Adrenal gland (tissue), 9 donors: ENCODE measurements at regions not wholly inside any gene's neighbourhood (a gene's known extent, or its start where the extent isn't known, plus 50 kb on each side); places are given as distances from the start of the nearest gene placed in this dataset.

Experiments used
- DNase-seq, 7 donors: peaks; one replicate each; pipeline ENCODE4 v3.0.0-alpha.2; 2019 to 2020
- H3K27ac ChIP-seq, 5 donors: fragments of 200-600 bp; sonication (generic) in 4 of 5; 1 replicate in 3 of 5; 2 replicates in 2 of 5; pipeline versions ENCODE4 v1.5.1 to v1.8.0; 2016 to 2020; ENCODE audit warnings: mild to moderate bottlenecking in 1 of 5
- H3K27me3 ChIP-seq: fragments of 200-600 bp; 2 replicates; pipeline ENCODE4 v1.8.0; 2021
- H3K36me3 ChIP-seq, 2 donors: fragments of 200-600 bp; replicated peaks in 1 of 2; 1 replicate in 1 of 2; 2 replicates in 1 of 2; pipeline versions ENCODE4 v1.5.1 to v1.8.0; 2018 to 2022
- H3K4me1 ChIP-seq, 2 donors: fragments of 200-600 bp; replicated peaks in 1 of 2; 1 replicate in 1 of 2; 2 replicates in 1 of 2; pipeline versions ENCODE4 v1.5.1 to v1.8.0; 2018 to 2021
- H3K4me3 ChIP-seq, 4 donors: fragments of 200-600 bp; sonication (generic) in 3 of 4; one replicate each; pipeline ENCODE4 v1.5.1; 2016 to 2018
- H3K9me3 ChIP-seq, 3 donors: fragments of 200-600 bp; sonication (generic) in 1 of 3; replicated peaks in 1 of 3; 1 replicate in 2 of 3; 2 replicates in 1 of 3; pipeline versions ENCODE4 v1.5.1 to v1.8.0; 2016 to 2021
- CTCF ChIP-seq, 6 experiments: fragments of 450-650 bp in 4 of 6; fragments of 200-600 bp in 2 of 6; sonication (generic) in 1 of 6; IDR thresholded peaks; 1 replicate in 5 of 6; 2 replicates in 1 of 6; pipeline versions ENCODE4 v1.5.1 to v1.8.0; 2016 to 2021; ENCODE audit warnings: antibody characterized with exemption in 6 of 6, mild to moderate bottlenecking in 2 of 6, moderate library complexity in 1 of 6
- POLR2A ChIP-seq, 2 donors: fragments of 450-650 bp; IDR thresholded peaks; one replicate each; pipeline ENCODE4 v1.6.1; 2017; ENCODE audit warnings: antibody characterized with exemption in 2 of 2, mild to moderate bottlenecking in 2 of 2, moderate library complexity in 1 of 2
- WGBS, 4 donors: extraction: QIAGEN DNeasy Blood & Tissue Kit in 2 of 4; methylation state at CpG; one replicate each; pipeline versions ENCODE4 v1.1.5 to v1.1.7; 2013 to 2017; 5-methylcytosine and 5-hydroxymethylcytosine counted together
- intact Hi-C, 2 donors: fragments of 100-400 bp; cut with DNase I; formaldehyde crosslinking; loops; one replicate each; pipeline versions ENCODE4 v1.14.1 to v1.15.0; 2022 to 2023
- donor health status: healthy with polysubstance abuse.
- donor health status: Bipolar disorder and iron deficiency.
- donor health status: DM: yes; HTN: yes; CAD: no.
- donor health status: DM: no; HTN: no; CAD: no.
- donor health status: DM: no; HTN: no; CAD: no.

GRCh38 chr18:67269206-67269605 is 247.3 kb downstream of the DSEL start:
- DNase-seq = no peak
- no peak for TF ChIP-seq POLR2A (IDR thresholded peaks at IDR 0.05)
- TF ChIP-seq CTCF (IDR thresholded peaks at IDR 0.05) = no peak
- Histone ChIP-seq H3K4me1 (no peaks in the 10 kb centered on the region), H3K36me3 (no peaks in the 10 kb centered on the region), H3K27me3 (no peaks in the 10 kb centered on the region), H3K9me3 (no peaks in the 10 kb centered on the region), H3K4me3 (no peak overlapping the region), H3K27ac (no peak overlapping the region)
- intact Hi-C loops = no loop called here
- WGBS, 4 donors = 60 to 94% (median 83%) methylated on average over 2 of the region's 2 CpGs

GRCh38 chr18:67268530-67268929 is 248.0 kb downstream of the DSEL start:
- H3K36me3 ChIP-seq = no peaks in the 10 kb centered on the region
- no peaks in the 10 kb centered on the region for H3K4me1 ChIP-seq
- WGBS, 4 donors = 59 to 75% (median 74%) methylated on average over 3 of the region's 3 CpGs
- no peaks in the 10 kb centered on the region for H3K9me3 ChIP-seq
- no peaks in the 10 kb centered on the region for H3K27me3 ChIP-seq
- TF ChIP-seq POLR2A (IDR thresholded peaks at IDR 0.05) = no peak
- no peak for TF ChIP-seq CTCF (IDR thresholded peaks at IDR 0.05)
- DNase-seq = no peak
- no peak overlapping the region for H3K27ac ChIP-seq
- intact Hi-C loops = no loop called here
- H3K4me3 ChIP-seq = no peak overlapping the region

- TF ChIP-seq POLR2A (IDR thresholded peaks at IDR 0.05) = no peak
- TF ChIP-seq CTCF (IDR thresholded peaks at IDR 0.05) = no peak
- intact Hi-C loops = no loop called here
- WGBS, 4 donors = 43 to 53% (median 47%) methylated on average over 5 of the region's 5 CpGs
Observed at GRCh38 chr18:67266246-67267237, 250.0 kb downstream of the DSEL start.

GRCh38 chr18:67265464-67266245 is 250.9 kb downstream of the DSEL start:
- no peak for DNase-seq
- TF ChIP-seq CTCF (IDR thresholded peaks at IDR 0.05) (no peak), POLR2A (IDR thresholded peaks at IDR 0.05) (no peak)
- no peaks in the 10 kb centered on the region for H3K9me3 ChIP-seq
- 55 to 65% (median 59%) methylated on average over 5 of the region's 5 CpGs for WGBS, 4 donors
- no peaks in the 10 kb centered on the region for H3K36me3 ChIP-seq
- H3K27ac ChIP-seq = no peak overlapping the region
- H3K27me3 ChIP-seq = no peaks in the 10 kb centered on the region
- intact Hi-C loops = no loop called here
- no peak overlapping the region for H3K4me3 ChIP-seq
- no peaks in the 10 kb centered on the region for H3K4me1 ChIP-seq

More at GRCh38 chr18:67266246-67267237, 250.0 kb downstream of the DSEL start:
- no peak for DNase-seq
- H3K9me3 ChIP-seq = no peaks in the 10 kb centered on the region
- no peaks in the 10 kb centered on the region for H3K27me3 ChIP-seq
- peak overlapping the region in 1 of 5 donors; percentile 30 for H3K27ac ChIP-seq
- no peaks in the 10 kb centered on the region for H3K4me1 ChIP-seq
- no peaks in the 10 kb centered on the region for H3K36me3 ChIP-seq
- no peak overlapping the region for H3K4me3 ChIP-seq
